CD14-positive monocyte (primary cell): ENCODE measurements at regions not wholly inside any gene's neighbourhood (a gene's known extent, or its start where the extent isn't known, plus 50 kb on each side); places are given as distances from the start of the nearest gene placed in this dataset.

ENCODE experiments used
- DNase-seq, 3 donors: peaks; one replicate each; pipeline ENCODE4 v3.0.0-alpha.2; 2011 to 2022
- H2AFZ ChIP-seq: 2 replicates; pipeline ENCODE4 v1.6.0; 2012; ENCODE audit warnings: mild to moderate bottlenecking, low read depth, low read length, inconsistent platforms; ENCODE audit not compliant: insufficient read depth, poor library complexity, severe bottlenecking
- H3K27ac ChIP-seq, 2 donors: 1 replicate in 1 of 2; 2 replicates in 1 of 2; pipeline ENCODE4 v1.5.1; 2012 to 2013; ENCODE audit warnings: low read length in 2 of 2, control low read depth in 1 of 2, inconsistent platforms in 1 of 2, low read depth in 1 of 2, mild to moderate bottlenecking in 1 of 2
- H3K27me3 ChIP-seq, 2 donors: one replicate each; pipeline versions ENCODE4 v1.6.0 to v1.6.1; 2011 to 2013; ENCODE audit warnings: low read length in 2 of 2; ENCODE audit not compliant: control insufficient read depth in 2 of 2, insufficient read depth in 2 of 2
- H3K36me3 ChIP-seq, 2 donors: replicated peaks in 1 of 2; 1 replicate in 1 of 2; 2 replicates in 1 of 2; pipeline versions ENCODE4 v1.5.1 to v1.6.1; 2012 to 2013; ENCODE audit warnings: low read length in 2 of 2, control low read depth in 1 of 2, inconsistent platforms in 1 of 2, mild to moderate bottlenecking in 1 of 2; ENCODE audit not compliant: insufficient read depth in 2 of 2, control insufficient read depth in 1 of 2
- H3K4me1 ChIP-seq, 2 donors: 1 replicate in 1 of 2; 2 replicates in 1 of 2; pipeline versions ENCODE4 v1.5.1 to v1.6.1; 2012 to 2013; ENCODE audit warnings: low read length in 2 of 2, control low read depth in 1 of 2, inconsistent platforms in 1 of 2, mild to moderate bottlenecking in 1 of 2, moderate library complexity in 1 of 2; ENCODE audit not compliant: insufficient read depth in 2 of 2, control insufficient read depth in 1 of 2
- H3K4me2 ChIP-seq: replicated peaks from 2 replicates; pipeline ENCODE3; 2012; ENCODE audit warnings: low read length, moderate library complexity, mild to moderate bottlenecking; ENCODE audit not compliant: poor library complexity, severe bottlenecking; ENCODE audit errors: extremely low read depth
- H3K4me3 ChIP-seq, 3 experiments: fragments of 200-600 bp in 1 of 3; sonication (generic) in 1 of 3; replicated peaks in 1 of 3; 1 replicate in 2 of 3; 2 replicates in 1 of 3; pipeline ENCODE4 v1.5.1; 2011 to 2013; ENCODE audit warnings: low read length in 3 of 3, mild to moderate bottlenecking in 3 of 3, control low read depth in 2 of 3, low read depth in 2 of 3, inconsistent platforms in 1 of 3, moderate library complexity in 1 of 3
- H3K79me2 ChIP-seq: 2 replicates; pipeline ENCODE4 v1.6.0; 2012; ENCODE audit warnings: mild to moderate bottlenecking, control low read depth, inconsistent platforms, low read length, moderate library complexity; ENCODE audit not compliant: insufficient read depth
- H3K9ac ChIP-seq: 2 replicates; pipeline ENCODE4 v1.6.0; 2017; ENCODE audit warnings: low read length, mild to moderate bottlenecking; ENCODE audit not compliant: insufficient read depth, poor library complexity, severe bottlenecking
- H3K9me3 ChIP-seq, 2 donors: replicated peaks in 1 of 2; 1 replicate in 1 of 2; 2 replicates in 1 of 2; pipeline versions ENCODE4 v1.5.1 to v1.6.1; 2012 to 2013; ENCODE audit warnings: low read length in 2 of 2, control low read depth in 1 of 2; ENCODE audit not compliant: control insufficient read depth in 1 of 2, insufficient read depth in 1 of 2
- H4K20me1 ChIP-seq: 2 replicates; pipeline ENCODE4 v1.6.0; 2012; ENCODE audit warnings: mild to moderate bottlenecking, low read length, control low read depth, moderate library complexity; ENCODE audit not compliant: insufficient read depth
- H3K27ac Mint-ChIP-seq, 7 donors: one replicate each; pipeline ENCODE4 v1.8.0; 2020; ENCODE audit warnings: mild to moderate bottlenecking in 7 of 7, mixed read lengths in 7 of 7, moderate library complexity in 6 of 7, inconsistent platforms in 2 of 7
- H3K27me3 Mint-ChIP-seq, 3 donors: one replicate each; pipeline ENCODE4 v1.8.0; 2021 to 2022; ENCODE audit warnings: low read depth in 3 of 3, mild to moderate bottlenecking in 3 of 3, mixed read lengths in 3 of 3, moderate library complexity in 3 of 3, inconsistent platforms in 1 of 3
- H3K36me3 Mint-ChIP-seq, 2 donors: one replicate each; pipeline ENCODE4 v1.8.0; 2020; ENCODE audit warnings: mixed read lengths in 2 of 2, inconsistent platforms in 1 of 2, mild to moderate bottlenecking in 1 of 2
- H3K4me1 Mint-ChIP-seq: one replicate; pipeline ENCODE4 v1.8.0; 2020; ENCODE audit warnings: mild to moderate bottlenecking, mixed read lengths
- H3K4me3 Mint-ChIP-seq, 2 donors: one replicate each; pipeline ENCODE4 v1.8.0; 2020; ENCODE audit warnings: mild to moderate bottlenecking in 2 of 2, mixed read lengths in 2 of 2, moderate library complexity in 1 of 2
- H3K9me3 Mint-ChIP-seq, 7 donors: one replicate each; pipeline ENCODE4 v1.8.0; 2020 to 2022; ENCODE audit warnings: mixed read lengths in 7 of 7, mild to moderate bottlenecking in 6 of 7, moderate library complexity in 6 of 7, inconsistent platforms in 2 of 7
- WGBS: methylation state at CpG from one replicate; pipeline ENCODE4 v1.1.5; 2013; ENCODE audit warnings: missing lambda C conversion rate; ENCODE audit not compliant: insufficient coverage; 5-methylcytosine and 5-hydroxymethylcytosine counted together
- intact Hi-C, 2 donors: fragments of 100-400 bp; cut with micrococcal nuclease; formaldehyde crosslinking; loops; one replicate each; pipeline versions ENCODE4 v1.15.0 to v1.15.1; 2023
- TF ChIP-seq, protein P1 (sequence below): fragments of 200-600 bp; IDR thresholded peaks from one replicate; pipeline ENCODE4 v1.8.0; 2022; ENCODE audit warnings: antibody characterized with exemption, mild to moderate bottlenecking

DNA sequence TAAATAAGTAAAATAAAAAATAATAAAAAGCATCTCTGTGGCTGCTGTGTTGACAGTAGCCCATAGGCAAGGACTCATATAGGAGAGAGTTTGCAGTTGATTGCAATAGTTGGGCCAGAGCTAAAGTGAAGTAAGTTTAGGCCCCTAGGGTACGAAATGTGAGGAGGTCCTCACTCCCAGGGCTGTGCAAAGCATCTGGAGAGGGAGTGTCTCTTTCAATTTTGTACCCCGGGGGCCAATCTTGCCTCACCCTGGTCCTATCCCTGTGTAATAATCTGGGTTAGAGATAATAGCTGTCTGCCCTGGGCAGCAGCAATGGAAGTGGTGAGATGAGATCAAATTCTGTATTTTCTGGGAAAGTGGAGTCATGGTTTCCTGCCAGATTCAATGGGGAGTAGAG is 365.7 kb downstream of the GATA3 start:
- no peak overlapping the region for H3K27ac Mint-ChIP-seq

DNA sequence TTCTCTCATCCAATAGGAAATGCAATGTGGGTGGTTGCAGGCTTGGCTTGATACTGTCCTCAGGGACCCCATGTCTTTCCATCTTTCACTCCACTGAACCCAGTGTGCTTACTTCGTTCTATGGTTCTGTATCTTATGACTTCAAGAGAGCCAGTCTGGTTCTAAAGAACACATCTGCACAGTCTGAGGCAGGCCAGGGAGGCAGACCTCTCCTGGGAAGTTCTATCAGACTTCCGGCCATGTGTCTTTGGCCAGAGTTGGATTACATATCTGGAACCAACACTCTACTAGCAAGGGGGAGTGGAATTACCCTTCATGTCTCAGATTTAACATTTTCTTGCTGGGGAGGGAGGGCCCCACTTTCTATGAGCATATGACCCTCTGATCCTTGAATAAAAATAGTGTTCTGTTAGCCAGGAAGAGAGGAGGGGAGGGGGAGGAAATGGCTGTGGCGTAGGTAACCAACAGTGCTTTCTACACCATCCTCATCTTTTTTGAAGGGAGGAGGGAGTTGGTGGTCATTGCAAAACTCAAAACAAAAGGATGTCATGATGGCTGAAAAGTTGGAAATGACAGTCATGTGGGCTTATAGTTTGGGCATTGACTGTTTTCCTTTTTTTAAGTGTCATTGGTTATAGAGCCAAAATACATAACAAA is 370.2 kb downstream of the GATA3 start:
- Mint-ChIP-seq H3K4me3 (no peak overlapping the region), H3K9me3 (peaks cover 0 to 8% (median 4%) of the 10 kb centered on the region in 7 donors), H3K36me3 (no peaks in the 10 kb centered on the region), H3K27ac (no peak overlapping the region), H3K4me1 (no peaks in the 10 kb centered on the region), H3K27me3 (peaks cover 0 to 3% (median 1%) of the 10 kb centered on the region in 3 donors)
- Histone ChIP-seq H3K27me3 (no peaks in the 10 kb centered on the region), H3K9ac (no peak overlapping the region), H3K79me2 (no peaks in the 10 kb centered on the region), H2AFZ (no peak overlapping the region), H3K4me3 (no peak overlapping the region), H4K20me1 (no peaks in the 10 kb centered on the region), H3K4me2 (no peak overlapping the region), H3K4me1 (no peaks in the 10 kb centered on the region), H3K27ac (no peak overlapping the region), H3K36me3 (no peaks in the 10 kb centered on the region), H3K9me3 (no peaks in the 10 kb centered on the region)
- intact Hi-C loops, result no loop called here
- WGBS, result 57% methylated on average over 1 of the region's 3 CpGs
- no peak for DNase-seq
- TF ChIP-seq, protein P1, sequence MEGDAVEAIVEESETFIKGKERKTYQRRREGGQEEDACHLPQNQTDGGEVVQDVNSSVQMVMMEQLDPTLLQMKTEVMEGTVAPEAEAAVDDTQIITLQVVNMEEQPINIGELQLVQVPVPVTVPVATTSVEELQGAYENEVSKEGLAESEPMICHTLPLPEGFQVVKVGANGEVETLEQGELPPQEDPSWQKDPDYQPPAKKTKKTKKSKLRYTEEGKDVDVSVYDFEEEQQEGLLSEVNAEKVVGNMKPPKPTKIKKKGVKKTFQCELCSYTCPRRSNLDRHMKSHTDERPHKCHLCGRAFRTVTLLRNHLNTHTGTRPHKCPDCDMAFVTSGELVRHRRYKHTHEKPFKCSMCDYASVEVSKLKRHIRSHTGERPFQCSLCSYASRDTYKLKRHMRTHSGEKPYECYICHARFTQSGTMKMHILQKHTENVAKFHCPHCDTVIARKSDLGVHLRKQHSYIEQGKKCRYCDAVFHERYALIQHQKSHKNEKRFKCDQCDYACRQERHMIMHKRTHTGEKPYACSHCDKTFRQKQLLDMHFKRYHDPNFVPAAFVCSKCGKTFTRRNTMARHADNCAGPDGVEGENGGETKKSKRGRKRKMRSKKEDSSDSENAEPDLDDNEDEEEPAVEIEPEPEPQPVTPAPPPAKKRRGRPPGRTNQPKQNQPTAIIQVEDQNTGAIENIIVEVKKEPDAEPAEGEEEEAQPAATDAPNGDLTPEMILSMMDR, result no peak

More for the DNA sequence above, 365.7 kb downstream of the GATA3 start:
- 71% methylated on average over 1 of the region's 2 CpGs for WGBS
- Mint-ChIP-seq H3K4me1 (no peaks in the 10 kb centered on the region), H3K36me3 (no peaks in the 10 kb centered on the region), H3K4me3 (no peak overlapping the region), H3K9me3 (peaks cover 0 to 6% (median 4%) of the 10 kb centered on the region in 7 donors), H3K27me3 (peaks cover 0 to 4% (median 0%) of the 10 kb centered on the region in 3 donors)
- TF ChIP-seq, protein P1, result no peak
- Histone ChIP-seq H3K9me3 (no peaks in the 10 kb centered on the region), H3K4me1 (no peaks in the 10 kb centered on the region), H4K20me1 (no peaks in the 10 kb centered on the region), H3K9ac (no peak overlapping the region), H3K4me2 (no peak overlapping the region), H3K27me3 (no peaks in the 10 kb centered on the region), H2AFZ (no peak overlapping the region), H3K4me3 (no peak overlapping the region), H3K36me3 (no peaks in the 10 kb centered on the region), H3K27ac (no peak overlapping the region), H3K79me2 (no peaks in the 10 kb centered on the region)
- DNase-seq, result no peak
- intact Hi-C loops, result no loop called here
